ENCODE measurements at regions not wholly inside any gene's neighbourhood (a gene's known extent, or its start where the extent isn't known, plus 50 kb on each side); places are given as distances from the start of the nearest gene placed in this dataset.

DNA sequence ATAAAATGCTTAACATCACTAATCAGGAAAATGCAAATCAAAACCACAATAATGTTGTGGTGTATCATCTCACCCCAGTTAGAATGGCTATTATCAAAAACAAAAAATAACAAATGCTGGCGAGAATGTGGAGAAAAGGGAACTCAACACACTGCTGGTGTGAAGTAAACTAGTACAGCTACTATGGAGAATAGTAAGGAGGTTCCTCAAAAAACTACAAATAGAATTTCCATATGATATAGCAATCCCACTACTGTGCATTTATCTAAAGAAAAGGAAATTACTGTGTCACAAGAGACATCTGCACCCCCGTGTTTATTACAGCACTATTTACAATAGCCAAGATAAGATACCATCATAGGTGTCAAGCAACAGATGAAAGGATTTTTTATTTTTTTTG lies 214.5 kb upstream of the RASA1 start:
- TF ChIP-seq, protein P1, sequence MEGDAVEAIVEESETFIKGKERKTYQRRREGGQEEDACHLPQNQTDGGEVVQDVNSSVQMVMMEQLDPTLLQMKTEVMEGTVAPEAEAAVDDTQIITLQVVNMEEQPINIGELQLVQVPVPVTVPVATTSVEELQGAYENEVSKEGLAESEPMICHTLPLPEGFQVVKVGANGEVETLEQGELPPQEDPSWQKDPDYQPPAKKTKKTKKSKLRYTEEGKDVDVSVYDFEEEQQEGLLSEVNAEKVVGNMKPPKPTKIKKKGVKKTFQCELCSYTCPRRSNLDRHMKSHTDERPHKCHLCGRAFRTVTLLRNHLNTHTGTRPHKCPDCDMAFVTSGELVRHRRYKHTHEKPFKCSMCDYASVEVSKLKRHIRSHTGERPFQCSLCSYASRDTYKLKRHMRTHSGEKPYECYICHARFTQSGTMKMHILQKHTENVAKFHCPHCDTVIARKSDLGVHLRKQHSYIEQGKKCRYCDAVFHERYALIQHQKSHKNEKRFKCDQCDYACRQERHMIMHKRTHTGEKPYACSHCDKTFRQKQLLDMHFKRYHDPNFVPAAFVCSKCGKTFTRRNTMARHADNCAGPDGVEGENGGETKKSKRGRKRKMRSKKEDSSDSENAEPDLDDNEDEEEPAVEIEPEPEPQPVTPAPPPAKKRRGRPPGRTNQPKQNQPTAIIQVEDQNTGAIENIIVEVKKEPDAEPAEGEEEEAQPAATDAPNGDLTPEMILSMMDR (conservative IDR thresholded peaks at IDR 0.05 in 1 of 2, IDR thresholded peaks at IDR 0.05 in 1 of 2; ENCODE audit: low read depth in 1 of 2, low read length in 2 of 2) = no peak
- no peak for TF ChIP-seq EZH2 (IDR thresholded peaks at IDR 0.05; ENCODE audit: low read length, missing control alignments)
